Keratinocyte (primary cell): ENCODE measurements at regions not wholly inside any gene's neighbourhood (a gene's known extent, or its start where the extent isn't known, plus 50 kb on each side); places are given as distances from the start of the nearest gene placed in this dataset.

Experiments
- DNase-seq: peaks from one replicate; pipeline ENCODE4 v3.0.0-alpha.2; 2011; ENCODE audit warnings: low read depth, missing footprints, low spot score
- FAIRE-seq: peaks from 2 replicates; lab custom pipeline; 2011; peaks lifted over from hg19 to GRCh38; lab: Jason Lieb, UNC
- H2AFZ ChIP-seq: 2 replicates; pipeline ENCODE4 v1.6.0; 2012; ENCODE audit warnings: low read length, control low read depth, inconsistent platforms; ENCODE audit not compliant: control insufficient read depth
- H3K27ac ChIP-seq: 2 replicates; pipeline ENCODE4 v1.5.1; 2011; ENCODE audit warnings: low read length; ENCODE audit not compliant: control insufficient read depth, insufficient read depth
- H3K27me3 ChIP-seq: 3 replicates; pipeline ENCODE4 v1.6.0; 2011; ENCODE audit warnings: low read length; ENCODE audit not compliant: control insufficient read depth, insufficient read depth; ENCODE audit errors: extremely low read depth
- H3K36me3 ChIP-seq, 2 experiments: 2 replicates in 1 of 2; 3 replicates in 1 of 2; pipeline ENCODE4 v1.5.1; 2011; ENCODE audit warnings: low read length in 2 of 2, mild to moderate bottlenecking in 1 of 2; ENCODE audit not compliant: control insufficient read depth in 2 of 2, insufficient read depth in 2 of 2; ENCODE audit errors: extremely low read depth in 1 of 2
- H3K4me1 ChIP-seq: 3 replicates; pipeline ENCODE4 v1.5.1; 2011; ENCODE audit warnings: low read length; ENCODE audit not compliant: control insufficient read depth, insufficient read depth; ENCODE audit errors: extremely low read depth
- H3K4me2 ChIP-seq: 3 replicates; pipeline ENCODE4 v1.6.0; 2011; ENCODE audit warnings: low read depth, low read length; ENCODE audit not compliant: control insufficient read depth, insufficient read depth; ENCODE audit errors: extremely low read depth
- H3K4me3 ChIP-seq, 3 experiments: fragments of 200-600 bp in 1 of 3; sonication (generic) in 1 of 3; 2 replicates in 2 of 3; 3 replicates in 1 of 3; pipeline ENCODE4 v1.5.1; 2011 to 2016; ENCODE audit warnings: low read length in 3 of 3, mild to moderate bottlenecking in 3 of 3, control low read depth in 2 of 3, inconsistent platforms in 1 of 3, low read depth in 1 of 3, mixed read lengths in 1 of 3, mixed run types in 1 of 3, moderate library complexity in 1 of 3; ENCODE audit not compliant: control insufficient read depth in 2 of 3, insufficient read depth in 2 of 3; ENCODE audit errors: extremely low read depth in 1 of 3
- H3K79me2 ChIP-seq: 2 replicates; pipeline ENCODE4 v1.6.0; 2012; ENCODE audit warnings: low read length; ENCODE audit not compliant: control insufficient read depth, insufficient read depth
- H3K9ac ChIP-seq: 3 replicates; pipeline ENCODE4 v1.6.0; 2011; ENCODE audit warnings: low read length; ENCODE audit not compliant: control insufficient read depth, insufficient read depth; ENCODE audit errors: extremely low read depth
- H3K9me1 ChIP-seq: 3 replicates; pipeline ENCODE4 v1.6.0; 2011; ENCODE audit warnings: low read length; ENCODE audit not compliant: control insufficient read depth, insufficient read depth; ENCODE audit errors: extremely low read depth
- H3K9me3 ChIP-seq: 2 replicates; pipeline ENCODE4 v1.5.1; 2012; ENCODE audit warnings: low read depth, low read length; ENCODE audit not compliant: control insufficient read depth
- H4K20me1 ChIP-seq: 3 replicates; pipeline ENCODE4 v1.6.0; 2011; ENCODE audit warnings: low read length; ENCODE audit not compliant: control insufficient read depth, insufficient read depth; ENCODE audit errors: extremely low read depth
- CTCF ChIP-seq, 3 experiments: IDR thresholded peaks in 1 of 3; conservative IDR thresholded peaks in 1 of 3; optimal IDR thresholded peaks in 1 of 3; 2 replicates in 2 of 3; 3 replicates in 1 of 3; pipeline versions ENCODE3 to v1.5.1; 2011; ENCODE audit warnings: low read length in 3 of 3, mild to moderate bottlenecking in 3 of 3, moderate library complexity in 2 of 3, control low read depth in 1 of 3, inconsistent platforms in 1 of 3; ENCODE audit not compliant: insufficient read depth in 2 of 3; ENCODE audit errors: extremely low read depth in 1 of 3
- EZH2 ChIP-seq: IDR thresholded peaks from one replicate; pipeline ENCODE4 v1.6.1; 2012; ENCODE audit warnings: inconsistent platforms, mild to moderate bottlenecking, low read length, moderate library complexity
- dilution Hi-C: fragments of 300-500 bp; cut with MboI; formaldehyde crosslinking; loops from one replicate; pipeline ENCODE4 v1.7.0; 2020; ENCODE audit warnings: low sequenced_read_pairs; ENCODE audit not compliant: extremely low pct_ligation_motif_present

DNA sequence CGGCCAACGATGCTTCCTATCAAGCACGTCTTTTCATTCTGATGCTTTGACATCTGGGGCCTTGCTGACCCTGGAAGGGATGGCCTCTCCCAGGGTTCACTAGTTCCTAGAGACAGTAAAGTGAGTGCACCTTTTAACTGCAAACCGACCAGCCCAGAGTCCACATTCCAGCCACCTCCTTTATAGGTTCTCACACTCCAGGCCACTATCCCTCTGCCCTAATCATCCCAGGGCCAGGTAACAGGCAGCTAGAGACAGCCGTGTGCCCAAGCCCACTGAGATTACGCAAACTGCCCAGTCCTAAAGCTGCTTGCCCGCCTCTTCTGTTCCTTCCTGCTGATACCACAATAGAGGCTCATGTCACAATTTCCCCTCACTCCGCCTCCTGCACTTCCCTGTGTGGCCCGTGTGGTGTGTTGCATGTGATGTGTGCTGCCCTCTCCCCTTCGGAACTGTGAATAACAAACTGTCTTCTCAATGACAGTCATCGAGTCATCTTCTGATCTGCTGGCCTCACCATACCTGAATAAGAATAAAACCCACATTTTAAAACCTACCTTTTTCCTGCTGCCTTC, 123.7 kb upstream of the EXOC2 start:
- no peak overlapping the region for H3K4me2 ChIP-seq
- no peaks in the 10 kb centered on the region for H4K20me1 ChIP-seq
- no peaks in the 10 kb centered on the region for H3K9me3 ChIP-seq
- no peak overlapping the region for H3K9ac ChIP-seq
- no peak for TF ChIP-seq EZH2
- TF ChIP-seq CTCF (optimal IDR thresholded peaks at IDR 0.05 in 1 of 3, IDR thresholded peaks at IDR 0.05 in 1 of 3, conservative IDR thresholded peaks at IDR 0.05 in 1 of 3; ENCODE audit: extremely low read depth in 1 of 3, insufficient read depth in 2 of 3, low read length in 3 of 3): no peak
- H3K4me3 ChIP-seq: no peak overlapping the region
- H3K27me3 ChIP-seq: no peaks in the 10 kb centered on the region
- no peak for FAIRE-seq
- no peak for DNase-seq
- H3K36me3 ChIP-seq: no peaks in the 10 kb centered on the region
- H3K27ac ChIP-seq: no peak overlapping the region
- dilution Hi-C loops: no loop called here
- H3K79me2 ChIP-seq: no peaks in the 10 kb centered on the region
- no peaks in the 10 kb centered on the region for H3K9me1 ChIP-seq
- H3K4me1 ChIP-seq: no peaks in the 10 kb centered on the region
- H2AFZ ChIP-seq: no peak overlapping the region

- no peaks in the 10 kb centered on the region for H3K27me3 ChIP-seq
- H3K9ac ChIP-seq: no peak overlapping the region
- no peaks in the 10 kb centered on the region for H3K9me3 ChIP-seq
- H3K4me3 ChIP-seq: no peak overlapping the region
- no peaks in the 10 kb centered on the region for H3K9me1 ChIP-seq
- H3K27ac ChIP-seq: no peak overlapping the region
- H2AFZ ChIP-seq: no peak overlapping the region
- dilution Hi-C loops: no loop called here
- H4K20me1 ChIP-seq: no peaks in the 10 kb centered on the region
- DNase-seq (no peak), FAIRE-seq (no peak)
- H3K4me2 ChIP-seq: no peak overlapping the region
- TF ChIP-seq CTCF (optimal IDR thresholded peaks at IDR 0.05 in 1 of 3, IDR thresholded peaks at IDR 0.05 in 1 of 3, conservative IDR thresholded peaks at IDR 0.05 in 1 of 3; ENCODE audit: extremely low read depth in 1 of 3, insufficient read depth in 2 of 3, low read length in 3 of 3) (no peak), EZH2 (no peak)
- H3K4me1 ChIP-seq: no peaks in the 10 kb centered on the region
- no peaks in the 10 kb centered on the region for H3K36me3 ChIP-seq
- H3K79me2 ChIP-seq: no peaks in the 10 kb centered on the region
Observed at GRCh38 chr6:815348-815738, 122.4 kb upstream of the EXOC2 start.
